ENCODE measurements at regions not wholly inside any gene's neighbourhood (a gene's known extent, or its start where the extent isn't known, plus 50 kb on each side); places are given as distances from the start of the nearest gene placed in this dataset.
"Not testable (repeated sequence)": the region's sequence is repeated elsewhere in the genome, so short reads cannot be mapped to it uniquely, and the experiment has no call there.

GRCh38 chr5:40440746-40441145 is 239.0 kb upstream of the PTGER4 start:
- DNase-seq (ENCODE audit: low read depth): no peak
- H3K4me3 ChIP-seq (ENCODE audit: control insufficient read depth, low read depth, low read length): no peak overlapping the region
- TF ChIP-seq CTCF (IDR thresholded peaks at IDR 0.05; ENCODE audit: control insufficient read depth, insufficient read depth, low read depth, low read length, missing control alignments): no peak

- DNase-seq (ENCODE audit: low read depth); H3K4me3 ChIP-seq (ENCODE audit: control insufficient read depth, low read depth, low read length): not testable (repeated sequence)
Observed at GRCh38 chr5:40439103-40439502, 240.6 kb upstream of the PTGER4 start.

GRCh38 chr5:40438646-40439045 is 241.1 kb upstream of the PTGER4 start:
- H3K4me3 ChIP-seq (ENCODE audit: control insufficient read depth, low read depth, low read length): not testable (repeated sequence)

GRCh38 chr5:40437452-40437861 is 242.3 kb upstream of the PTGER4 start:
- TF ChIP-seq CTCF (IDR thresholded peaks at IDR 0.05; ENCODE audit: control insufficient read depth, insufficient read depth, low read depth, low read length, missing control alignments): no peak
- DNase-seq (ENCODE audit: low read depth): peak; percentile 50
- H3K4me3 ChIP-seq (ENCODE audit: control insufficient read depth, low read depth, low read length): no peak overlapping the region

More at GRCh38 chr5:40438646-40439045, 241.1 kb upstream of the PTGER4 start:
- DNase-seq (ENCODE audit: low read depth): not testable (repeated sequence)

GRCh38 chr5:40436535-40437237 is 243.0 kb upstream of the PTGER4 start:
- TF ChIP-seq CTCF (IDR thresholded peaks at IDR 0.05; ENCODE audit: control insufficient read depth, insufficient read depth, low read depth, low read length, missing control alignments): no peak
- DNase-seq (ENCODE audit: low read depth): no peak
- no peak overlapping the region for H3K4me3 ChIP-seq (ENCODE audit: control insufficient read depth, low read depth, low read length)

- H3K4me3 ChIP-seq (ENCODE audit: control insufficient read depth, low read depth, low read length); DNase-seq (ENCODE audit: low read depth): not testable (repeated sequence)
Observed at GRCh38 chr5:40435706-40436105, 244.0 kb upstream of the PTGER4 start.

- no peak for TF ChIP-seq CTCF (IDR thresholded peaks at IDR 0.05; ENCODE audit: control insufficient read depth, insufficient read depth, low read depth, low read length, missing control alignments)
- no peak overlapping the region for H3K4me3 ChIP-seq (ENCODE audit: control insufficient read depth, low read depth, low read length)
- DNase-seq (ENCODE audit: low read depth): no peak
Observed at GRCh38 chr5:40432836-40433235, 246.9 kb upstream of the PTGER4 start.

- H3K4me3 ChIP-seq (ENCODE audit: control insufficient read depth, low read depth, low read length): no peak overlapping the region
- no peak for DNase-seq (ENCODE audit: low read depth)
- TF ChIP-seq CTCF (IDR thresholded peaks at IDR 0.05; ENCODE audit: control insufficient read depth, insufficient read depth, low read depth, low read length, missing control alignments): no peak
Observed at GRCh38 chr5:40431734-40432133, 248.0 kb upstream of the PTGER4 start.
